Panc1 (cell line): ENCODE measurements at regions not wholly inside any gene's neighbourhood (a gene's known extent, or its start where the extent isn't known, plus 50 kb on each side); places are given as distances from the start of the nearest gene placed in this dataset.

ENCODE experiments used
- POLR2AphosphoS5 ChIP-seq: IDR thresholded peaks from 2 replicates; pipeline ENCODE4 v1.6.1; 2012; ENCODE audit warnings: mild to moderate bottlenecking, low read depth, low read length, moderate library complexity
- REST ChIP-seq, 2 experiments: IDR thresholded peaks; 2 replicates each; pipeline ENCODE4 v1.6.1; 2011 to 2012; ENCODE audit warnings: low read depth in 2 of 2, control low read depth in 1 of 2, low read length in 1 of 2, mild to moderate bottlenecking in 1 of 2, moderate library complexity in 1 of 2; ENCODE audit not compliant: insufficient read depth in 1 of 2
- SIN3A ChIP-seq: IDR thresholded peaks from 2 replicates; pipeline ENCODE4 v1.6.1; 2012; ENCODE audit warnings: low read depth, mild to moderate bottlenecking, low read length, moderate library complexity, borderline replicate concordance; ENCODE audit not compliant: insufficient read depth
- TF ChIP-seq, protein P1 (sequence below): fragments of 450-650 bp; IDR thresholded peaks from 2 replicates; pipeline ENCODE4 v1.5.1; 2017; ENCODE audit warnings: mild to moderate bottlenecking

DNA sequence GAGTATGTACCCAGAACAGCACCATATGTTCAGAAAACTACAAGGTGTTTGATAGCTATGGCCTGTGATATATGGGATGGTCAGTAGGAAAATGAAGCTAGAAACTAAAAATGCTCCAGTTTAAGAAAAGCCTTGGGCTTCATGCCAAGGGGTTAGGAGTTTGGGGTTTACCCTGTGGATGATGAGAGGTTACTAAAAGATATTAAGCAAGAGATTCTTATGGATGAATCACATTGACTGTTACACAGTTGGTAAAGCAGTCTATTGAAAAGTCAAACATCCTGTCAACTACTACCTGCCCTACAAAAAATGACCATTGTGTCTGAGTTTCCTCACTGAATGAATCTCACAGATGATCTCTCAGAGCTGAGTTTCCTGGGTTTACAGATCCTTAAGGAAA lies 166.2 kb upstream of the INHBA start:
- TF ChIP-seq, protein P1, sequence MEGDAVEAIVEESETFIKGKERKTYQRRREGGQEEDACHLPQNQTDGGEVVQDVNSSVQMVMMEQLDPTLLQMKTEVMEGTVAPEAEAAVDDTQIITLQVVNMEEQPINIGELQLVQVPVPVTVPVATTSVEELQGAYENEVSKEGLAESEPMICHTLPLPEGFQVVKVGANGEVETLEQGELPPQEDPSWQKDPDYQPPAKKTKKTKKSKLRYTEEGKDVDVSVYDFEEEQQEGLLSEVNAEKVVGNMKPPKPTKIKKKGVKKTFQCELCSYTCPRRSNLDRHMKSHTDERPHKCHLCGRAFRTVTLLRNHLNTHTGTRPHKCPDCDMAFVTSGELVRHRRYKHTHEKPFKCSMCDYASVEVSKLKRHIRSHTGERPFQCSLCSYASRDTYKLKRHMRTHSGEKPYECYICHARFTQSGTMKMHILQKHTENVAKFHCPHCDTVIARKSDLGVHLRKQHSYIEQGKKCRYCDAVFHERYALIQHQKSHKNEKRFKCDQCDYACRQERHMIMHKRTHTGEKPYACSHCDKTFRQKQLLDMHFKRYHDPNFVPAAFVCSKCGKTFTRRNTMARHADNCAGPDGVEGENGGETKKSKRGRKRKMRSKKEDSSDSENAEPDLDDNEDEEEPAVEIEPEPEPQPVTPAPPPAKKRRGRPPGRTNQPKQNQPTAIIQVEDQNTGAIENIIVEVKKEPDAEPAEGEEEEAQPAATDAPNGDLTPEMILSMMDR, result no peak
- TF ChIP-seq POLR2AphosphoS5, result no peak
- no peak for TF ChIP-seq REST (IDR thresholded peaks at IDR 0.05; ENCODE audit: insufficient read depth in 1 of 2, low read depth in 2 of 2, low read length in 1 of 2)
- no peak for TF ChIP-seq SIN3A
